OCI-LY7 (cell line): ENCODE measurements at regions not wholly inside any gene's neighbourhood (a gene's known extent, or its start where the extent isn't known, plus 50 kb on each side); places are given as distances from the start of the nearest gene placed in this dataset.

Experiments
- BruUV-seq: library from RNA; stranded (reverse); fragments of 400-500 nt; replicated peaks from 2 replicates; lab custom pipeline; 2021; lab: Mats Ljungman, UMichigan
- CTCF ChIA-PET: fragments of 300-600 bp; sonication (Branson Sonifier 250); formaldehyde crosslinking; loops from one replicate; lab custom pipeline; 2022; ENCODE audit warnings: antibody characterized with exemption; ENCODE audit not compliant: unreplicated experiment; lab: Charles Lee
- POLR2A ChIA-PET: fragments of 300-600 bp; sonication (Branson Sonifier 250); formaldehyde crosslinking; loops from one replicate; lab custom pipeline; 2022; ENCODE audit warnings: antibody characterized with exemption; lab: Charles Lee
- DNase-seq: peaks from one replicate; pipeline ENCODE4 v3.0.0-alpha.2; 2015; ENCODE audit warnings: low spot score
- H2AFZ ChIP-seq: fragments of 200-600 bp; sonication (generic), shearing (Covaris generic); 2 replicates; pipeline ENCODE4 v1.6.1; 2014; ENCODE audit warnings: mild to moderate bottlenecking, antibody characterized with exemption, low read length, moderate library complexity
- H3K27ac ChIP-seq: fragments of 200-600 bp; sonication (generic); 2 replicates; pipeline ENCODE4 v1.5.1; 2014; ENCODE audit warnings: mixed run types, low read depth, mild to moderate bottlenecking, moderate library complexity, low read length, inconsistent platforms; ENCODE audit not compliant: poor library complexity, severe bottlenecking
- H3K36me3 ChIP-seq: fragments of 200-600 bp; sonication (generic); 2 replicates; pipeline ENCODE4 v1.6.1; 2014; ENCODE audit warnings: mild to moderate bottlenecking, antibody characterized with exemption, low read length, moderate library complexity, mixed read lengths; ENCODE audit not compliant: insufficient read depth
- H3K4me1 ChIP-seq: fragments of 200-600 bp; sonication (generic); 2 replicates; pipeline ENCODE4 v1.5.1; 2014; ENCODE audit warnings: mild to moderate bottlenecking, low read length; ENCODE audit not compliant: insufficient read depth, poor library complexity, severe bottlenecking
- H3K4me2 ChIP-seq: fragments of 200-600 bp; sonication (generic); 2 replicates; pipeline ENCODE4 v1.6.1; 2014; ENCODE audit warnings: mild to moderate bottlenecking, low read length
- H3K4me3 ChIP-seq: fragments of 200-600 bp; sonication (generic); 2 replicates; pipeline ENCODE4 v1.5.1; 2014; ENCODE audit warnings: mild to moderate bottlenecking, low read depth, low read length; ENCODE audit not compliant: poor library complexity, severe bottlenecking
- H3K79me2 ChIP-seq: fragments of 200-600 bp; sonication (generic); 2 replicates; pipeline ENCODE4 v1.6.1; 2016; ENCODE audit warnings: low read depth, mild to moderate bottlenecking, low read length, moderate library complexity, mixed read lengths; ENCODE audit not compliant: insufficient read depth
- H3K9me2 ChIP-seq: fragments of 200-600 bp; sonication (generic); 2 replicates; pipeline ENCODE4 v1.6.1; 2016; ENCODE audit warnings: mild to moderate bottlenecking, low read length, mixed read lengths; ENCODE audit not compliant: insufficient read depth
- H3K9me3 ChIP-seq: fragments of 200-600 bp; sonication (generic); 2 replicates; pipeline ENCODE4 v1.6.1; 2014; ENCODE audit warnings: mild to moderate bottlenecking, mixed run types, low read length, mixed read lengths
- H4K20me1 ChIP-seq: fragments of 200-600 bp; sonication (generic); 2 replicates; pipeline ENCODE4 v1.6.1; 2014; ENCODE audit warnings: mild to moderate bottlenecking, antibody characterized with exemption, low read length, moderate library complexity, mixed read lengths; ENCODE audit not compliant: insufficient read depth
- EZH2phosphoT487 ChIP-seq: fragments of 200-600 bp; sonication (generic); IDR thresholded peaks from 2 replicates; pipeline ENCODE4 v1.6.1; 2018; ENCODE audit warnings: low read depth, borderline replicate concordance, mild to moderate bottlenecking, mixed run types, antibody characterized with exemption, low read length, moderate library complexity, mixed read lengths
- intact Hi-C: fragments of 100-400 bp; cut with micrococcal nuclease; formaldehyde crosslinking; loops from one replicate; pipeline ENCODE4 v1.10.0; 2022; ENCODE audit not compliant: unreplicated experiment
- TF ChIP-seq, protein P1 (sequence below): fragments of 200-600 bp; sonication (generic); conservative IDR thresholded peaks from 2 replicates; pipeline ENCODE4 v1.5.1; 2014; ENCODE audit warnings: mild to moderate bottlenecking, antibody characterized with exemption, low read length, moderate library complexity, mixed read lengths

DNA sequence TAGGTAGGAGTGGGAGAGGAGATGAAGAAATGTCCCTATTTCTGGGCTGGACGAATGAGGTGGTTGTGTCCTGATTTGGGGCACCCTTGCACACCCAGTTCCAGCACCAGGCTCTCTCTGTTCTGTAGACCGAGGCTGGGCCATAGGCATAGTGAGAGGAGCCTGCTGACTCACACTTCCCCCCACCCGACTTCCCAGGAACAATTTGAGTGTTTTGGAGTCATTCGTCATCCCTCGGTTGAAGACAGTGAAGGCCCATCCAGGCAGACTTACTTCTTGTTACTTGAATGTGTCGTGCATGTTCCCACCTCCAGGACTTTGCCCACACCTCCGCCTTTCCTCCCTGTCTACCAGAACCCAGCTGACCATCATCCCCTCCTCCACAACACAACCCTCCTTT is 179.1 kb downstream of the HAUS1 start:
- Histone ChIP-seq H3K4me3 (no peak overlapping the region), H3K4me2 (no peak overlapping the region), H3K27ac (no peak overlapping the region), H3K79me2 (no peaks in the 10 kb centered on the region), H3K4me1 (no peaks in the 10 kb centered on the region), H3K9me3 (no peaks in the 10 kb centered on the region), H3K9me2 (no peaks in the 10 kb centered on the region), H3K36me3 (no peaks in the 10 kb centered on the region), H4K20me1 (no peaks in the 10 kb centered on the region), H2AFZ (no peak overlapping the region)
- CTCF ChIA-PET = no interaction called here
- DNase-seq = no peak
- TF ChIP-seq EZH2phosphoT487 = no peak
- TF ChIP-seq, protein P1, sequence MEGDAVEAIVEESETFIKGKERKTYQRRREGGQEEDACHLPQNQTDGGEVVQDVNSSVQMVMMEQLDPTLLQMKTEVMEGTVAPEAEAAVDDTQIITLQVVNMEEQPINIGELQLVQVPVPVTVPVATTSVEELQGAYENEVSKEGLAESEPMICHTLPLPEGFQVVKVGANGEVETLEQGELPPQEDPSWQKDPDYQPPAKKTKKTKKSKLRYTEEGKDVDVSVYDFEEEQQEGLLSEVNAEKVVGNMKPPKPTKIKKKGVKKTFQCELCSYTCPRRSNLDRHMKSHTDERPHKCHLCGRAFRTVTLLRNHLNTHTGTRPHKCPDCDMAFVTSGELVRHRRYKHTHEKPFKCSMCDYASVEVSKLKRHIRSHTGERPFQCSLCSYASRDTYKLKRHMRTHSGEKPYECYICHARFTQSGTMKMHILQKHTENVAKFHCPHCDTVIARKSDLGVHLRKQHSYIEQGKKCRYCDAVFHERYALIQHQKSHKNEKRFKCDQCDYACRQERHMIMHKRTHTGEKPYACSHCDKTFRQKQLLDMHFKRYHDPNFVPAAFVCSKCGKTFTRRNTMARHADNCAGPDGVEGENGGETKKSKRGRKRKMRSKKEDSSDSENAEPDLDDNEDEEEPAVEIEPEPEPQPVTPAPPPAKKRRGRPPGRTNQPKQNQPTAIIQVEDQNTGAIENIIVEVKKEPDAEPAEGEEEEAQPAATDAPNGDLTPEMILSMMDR = no peak
- BruUV-seq = no TSS peak
- intact Hi-C loops = loop anchor here (5.0 to 10.0 kb wide), 2 partner anchors 82 to 136 kb away; no protein-coding TSS in a partner anchor
- POLR2A ChIA-PET = no interaction called here

DNA sequence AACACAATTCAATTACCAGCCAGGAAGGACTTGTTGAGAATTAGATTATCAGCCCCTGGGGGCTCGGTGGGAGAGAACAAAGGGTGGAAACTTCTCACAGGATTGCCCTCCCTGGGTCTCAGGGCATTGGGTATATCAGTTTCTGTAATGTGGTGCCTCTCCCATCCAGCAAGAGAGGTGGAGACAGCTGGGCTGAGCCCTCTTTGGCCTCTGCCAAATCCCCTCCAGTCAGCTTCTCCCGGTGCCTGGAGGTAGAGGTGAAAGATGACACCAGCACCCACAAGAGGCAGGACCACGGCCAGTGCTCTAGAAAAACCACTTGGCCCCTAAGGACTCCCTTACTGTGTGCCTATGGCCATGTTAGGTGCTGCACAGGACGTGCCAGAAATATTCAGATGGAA is 179.7 kb downstream of the HAUS1 start:
- no peak for DNase-seq
- no TSS peak for BruUV-seq
- intact Hi-C loops = loop anchor here (5.0 to 10.0 kb wide), 2 partner anchors 81 to 137 kb away; no protein-coding TSS in a partner anchor
- ChIA-PET CTCF (no interaction called here), POLR2A (no interaction called here)
- TF ChIP-seq EZH2phosphoT487 = no peak
- TF ChIP-seq, protein P1 = no peak
- H3K79me2 ChIP-seq = no peaks in the 10 kb centered on the region
- no peak overlapping the region for H3K4me2 ChIP-seq
- H3K27ac ChIP-seq = no peak overlapping the region
- no peaks in the 10 kb centered on the region for H3K4me1 ChIP-seq
- no peaks in the 10 kb centered on the region for H3K9me3 ChIP-seq
- H2AFZ ChIP-seq = no peak overlapping the region
- no peaks in the 10 kb centered on the region for H4K20me1 ChIP-seq
- no peak overlapping the region for H3K4me3 ChIP-seq
- no peaks in the 10 kb centered on the region for H3K36me3 ChIP-seq
- no peaks in the 10 kb centered on the region for H3K9me2 ChIP-seq

DNA sequence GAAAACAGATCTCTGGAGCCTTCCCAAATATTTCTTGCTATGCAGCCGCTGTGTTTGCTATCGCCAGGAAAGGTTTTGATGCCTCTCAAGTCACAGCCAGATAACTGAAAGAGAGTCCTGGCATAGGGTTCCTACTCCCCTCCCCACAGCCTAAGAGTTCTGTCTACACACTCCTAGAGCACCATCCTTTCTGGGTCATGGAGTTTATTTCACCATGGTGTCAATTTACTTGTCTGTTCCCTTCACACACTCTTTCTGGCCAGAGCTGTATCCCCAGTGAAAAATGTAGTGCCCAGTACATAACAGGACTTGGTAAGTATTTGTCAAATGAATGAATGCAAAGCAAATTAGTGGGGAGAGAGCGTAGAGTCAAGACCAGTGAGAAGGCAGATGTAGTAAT is 185.3 kb downstream of the HAUS1 start:
- no peaks in the 10 kb centered on the region for H4K20me1 ChIP-seq
- CTCF ChIA-PET = no interaction called here
- no TSS peak for BruUV-seq

More for the DNA sequence above, 185.3 kb downstream of the HAUS1 start:
- POLR2A ChIA-PET = no interaction called here
- Histone ChIP-seq H3K4me2 (no peak overlapping the region), H3K9me3 (no peaks in the 10 kb centered on the region), H2AFZ (no peak overlapping the region), H3K9me2 (no peaks in the 10 kb centered on the region), H3K4me3 (no peak overlapping the region), H3K36me3 (no peaks in the 10 kb centered on the region), H3K27ac (no peak overlapping the region), H3K4me1 (peaks cover 7% of the 10 kb centered on the region), H3K79me2 (no peaks in the 10 kb centered on the region)
- no peak for TF ChIP-seq EZH2phosphoT487
- TF ChIP-seq, protein P1 = no peak
- intact Hi-C loops = loop anchor here (10.0 kb wide), 1 partner anchor 75 kb away; no protein-coding TSS in a partner anchor
- DNase-seq = no peak
